HG02610 (cell line): ENCODE measurements at regions not wholly inside any gene's neighbourhood (a gene's known extent, or its start where the extent isn't known, plus 50 kb on each side); places are given as distances from the start of the nearest gene placed in this dataset.
"Not testable (repeated sequence)": the region's sequence is repeated elsewhere in the genome, so short reads cannot be mapped to it uniquely, and the experiment has no call there.

Experiments
- ATAC-seq: cut with Tn5 transposase; IDR thresholded peaks from one replicate; pipeline ENCODE4 v1.9.1; 2021; ENCODE audit warnings: mild to moderate bottlenecking, moderate library complexity; ENCODE audit not compliant: unreplicated experiment

GRCh38 chr6:134791243-134791843 is 158.6 kb downstream of the ALDH8A1 start:
- ATAC-seq, result not testable (repeated sequence)

DNA sequence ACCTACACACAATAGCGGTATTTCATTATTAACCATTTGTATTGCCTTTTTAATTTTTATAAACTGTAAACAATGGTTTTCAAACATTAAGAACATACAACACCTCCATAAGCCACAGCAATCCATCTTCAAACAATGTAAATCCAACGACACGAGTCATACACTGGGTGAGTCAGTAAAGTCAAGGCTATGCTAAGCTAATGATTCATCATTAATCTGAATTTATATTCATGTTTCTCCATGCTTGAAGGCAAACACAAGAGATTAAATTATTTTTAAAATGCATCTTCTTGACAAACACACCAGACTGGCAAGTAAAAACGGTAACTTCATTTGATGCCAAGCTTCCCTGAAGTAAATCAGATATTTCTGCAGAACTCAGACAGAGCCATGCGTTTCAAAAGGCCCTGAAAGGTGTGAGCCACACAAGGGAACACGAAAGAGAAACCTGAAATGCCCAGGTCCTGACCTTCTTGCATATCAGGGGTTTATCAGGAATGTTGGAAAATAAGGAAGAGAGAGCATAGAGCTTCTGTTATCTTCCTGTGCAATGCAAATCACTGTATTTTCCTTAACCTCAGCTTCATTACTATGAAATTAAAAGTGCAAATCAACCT is 162.5 kb downstream of the ALDH8A1 start:
- ATAC-seq, result no peak

DNA sequence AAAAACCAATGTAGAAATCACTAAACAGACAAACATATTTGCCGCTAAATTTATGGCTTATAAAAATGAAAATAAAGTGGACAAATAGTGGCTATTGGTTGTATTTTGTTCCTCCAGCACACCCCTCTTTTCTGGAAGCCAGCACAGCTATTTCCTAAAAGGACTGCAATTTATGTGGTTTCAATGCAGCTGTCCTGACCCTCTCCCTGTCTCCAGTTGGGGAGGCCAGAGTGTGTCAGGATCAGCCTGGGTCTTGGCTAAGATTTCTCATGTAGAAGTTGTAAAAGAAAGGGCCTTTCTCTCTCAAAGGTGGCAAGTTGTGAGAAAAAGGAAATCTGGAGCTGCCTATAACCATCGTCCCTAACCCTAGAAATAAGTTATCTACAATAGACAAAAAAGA is 165.6 kb downstream of the ALDH8A1 start:
- ATAC-seq, result no peak

- ATAC-seq, result no peak
Observed at GRCh38 chr6:134778431-134778830, 171.5 kb downstream of the ALDH8A1 start.

DNA sequence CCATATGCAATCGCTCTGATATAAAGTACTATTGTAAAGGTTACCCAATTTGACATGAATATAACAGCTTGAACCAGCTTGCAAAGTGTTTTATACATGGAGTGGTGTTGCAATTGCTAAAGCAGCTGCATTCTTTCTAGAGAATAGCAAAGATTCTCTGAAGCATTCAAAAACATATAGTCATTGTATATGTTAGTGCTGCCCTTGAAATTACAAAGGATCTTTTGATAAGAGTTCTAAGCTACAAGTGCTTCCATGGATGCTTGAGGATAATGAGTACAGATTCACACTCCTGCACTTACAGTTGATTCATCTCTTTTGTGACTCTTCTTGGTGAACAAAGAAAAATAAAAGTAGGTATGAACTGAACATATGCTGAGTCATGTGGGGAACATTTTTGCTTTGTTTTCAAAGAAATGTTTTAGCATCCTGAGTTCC is 175.7 kb downstream of the ALDH8A1 start:
- no peak for ATAC-seq

DNA sequence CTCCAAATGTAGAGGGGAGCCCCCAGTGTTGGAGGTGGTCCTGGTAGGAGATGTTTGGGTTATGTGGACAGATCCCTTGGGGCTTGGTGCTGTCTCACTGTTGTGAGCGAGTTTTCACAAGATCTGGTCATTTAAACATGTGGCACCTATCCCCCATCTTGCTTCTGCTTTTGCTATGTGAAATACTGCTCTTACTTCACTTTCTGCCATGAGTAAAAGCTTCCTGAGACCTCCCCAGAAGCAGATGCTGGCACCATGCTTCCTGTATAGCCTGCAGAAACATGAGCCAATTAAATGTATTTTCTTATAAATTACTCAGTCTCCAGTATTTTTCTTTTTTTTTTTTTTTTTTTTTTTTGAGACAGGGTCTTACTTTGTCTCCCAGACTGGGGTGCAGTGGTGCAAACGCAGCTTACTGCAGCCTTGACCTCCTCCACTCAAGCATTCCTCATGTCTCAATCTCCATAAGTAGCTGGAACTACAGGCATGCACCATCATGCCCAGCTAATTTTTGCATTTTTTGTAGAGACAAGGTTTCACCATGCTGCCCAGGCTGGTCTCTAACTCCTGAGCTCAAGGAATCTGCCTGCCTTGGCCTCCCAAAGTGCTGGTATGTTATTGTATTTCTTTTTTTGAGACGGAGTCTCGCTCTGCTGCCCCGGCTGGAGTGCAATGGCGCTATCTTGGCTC is 177.1 kb downstream of the ALDH8A1 start:
- no peak for ATAC-seq

DNA sequence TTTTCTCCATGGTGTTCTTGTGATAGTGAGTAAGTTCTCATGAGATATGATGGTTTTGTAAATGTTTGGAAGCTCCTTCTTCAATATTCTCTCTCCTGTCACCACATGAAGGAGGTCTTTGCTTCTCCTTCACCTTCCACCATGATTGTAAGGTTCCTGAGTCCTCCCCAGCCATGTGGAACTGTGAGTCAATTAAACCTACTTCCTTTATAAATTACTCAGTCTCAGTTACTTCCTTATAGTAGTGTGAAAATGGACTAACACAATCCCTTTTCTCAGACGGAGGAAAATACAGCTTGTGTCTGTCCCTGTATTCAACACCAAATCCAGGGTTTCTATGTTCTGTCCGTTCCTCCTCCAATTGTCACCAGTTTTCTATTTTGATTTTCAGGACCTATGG is 181.0 kb downstream of the ALDH8A1 start:
- ATAC-seq, result no peak

GRCh38 chr6:134766497-134766896 is 183.4 kb downstream of the ALDH8A1 start:
- no peak for ATAC-seq

- ATAC-seq, result no peak
Observed at GRCh38 chr6:134764741-134765140, 185.2 kb downstream of the ALDH8A1 start.

- ATAC-seq, result not testable (repeated sequence)
Observed at GRCh38 chr6:134763575-134763974, 186.3 kb downstream of the ALDH8A1 start.

GRCh38 chr6:134758621-134759020 is 191.3 kb downstream of the ALDH8A1 start:
- ATAC-seq, result no peak

- ATAC-seq, result no peak
Observed at GRCh38 chr6:134757911-134758361, 192.0 kb downstream of the ALDH8A1 start.

GRCh38 chr6:134756374-134757025 is 193.4 kb downstream of the ALDH8A1 start:
- ATAC-seq, result no peak

GRCh38 chr6:134754013-134754690 is 195.7 kb downstream of the ALDH8A1 start:
- no peak for ATAC-seq

GRCh38 chr6:134753001-134753400 is 196.9 kb downstream of the ALDH8A1 start:
- ATAC-seq, result no peak

GRCh38 chr6:134752445-134752844 is 197.5 kb downstream of the ALDH8A1 start:
- no peak for ATAC-seq

GRCh38 chr6:134750669-134751068 is 199.2 kb downstream of the ALDH8A1 start:
- no peak for ATAC-seq

DNA sequence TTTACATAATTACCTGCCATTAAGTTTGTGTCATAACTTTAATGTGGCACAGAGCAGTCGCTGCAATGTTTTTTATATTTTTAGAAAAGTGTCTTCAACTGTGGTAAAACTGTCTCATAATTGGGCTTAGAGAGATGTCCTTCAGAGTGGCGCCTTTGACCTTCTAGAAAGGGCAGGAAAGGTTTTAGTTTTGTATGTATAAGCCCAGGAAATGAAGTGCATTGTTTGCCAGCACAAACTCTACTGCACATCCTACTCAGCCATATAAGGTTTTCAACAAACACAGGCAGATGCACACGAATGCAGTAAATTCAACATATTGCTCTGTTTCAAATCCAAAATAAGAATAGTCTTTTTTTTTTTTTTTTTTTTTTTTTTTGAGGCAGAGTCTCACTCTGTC is 201.4 kb downstream of the ALDH8A1 start:
- ATAC-seq, result no peak

- ATAC-seq, result not testable (repeated sequence)
Observed at GRCh38 chr6:134747197-134747596, 202.7 kb downstream of the ALDH8A1 start.

DNA sequence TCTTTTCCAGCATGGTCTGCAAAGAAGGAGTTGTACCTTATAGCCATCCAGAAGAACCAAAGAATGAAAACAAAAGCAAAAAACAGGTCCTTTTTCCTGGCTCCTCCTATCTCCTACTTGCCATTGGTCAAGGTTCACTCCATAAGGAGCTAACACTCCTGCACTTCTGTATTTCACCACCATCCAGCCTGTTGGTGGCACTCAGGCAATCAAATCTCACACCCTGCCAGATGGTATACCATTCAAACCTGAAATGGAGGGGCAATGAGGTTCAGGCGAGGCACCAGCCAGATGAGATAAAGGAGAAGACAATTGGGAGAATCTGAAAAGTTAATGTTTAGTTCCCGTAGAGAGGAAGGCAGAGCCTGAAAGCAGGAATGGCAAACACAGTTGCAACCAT is 203.8 kb downstream of the ALDH8A1 start:
- no peak for ATAC-seq

DNA sequence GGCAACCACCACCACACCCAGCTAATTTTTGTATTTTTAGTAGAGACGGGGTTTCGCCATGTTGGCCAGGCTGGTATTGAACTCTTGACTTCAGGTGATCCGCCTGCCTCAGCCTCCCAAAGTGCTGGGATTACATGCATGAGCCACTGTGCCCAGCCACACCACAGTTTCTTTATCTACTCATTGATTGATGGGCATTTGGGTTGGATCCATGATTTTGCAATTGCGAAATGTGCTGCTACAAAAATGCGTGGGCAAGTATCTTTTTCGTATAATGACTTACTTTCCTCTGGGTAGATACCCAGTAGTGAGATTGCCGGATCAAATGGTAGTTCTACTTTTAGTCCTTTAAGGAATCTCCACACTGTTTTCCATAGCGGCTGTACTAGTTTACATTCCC is 204.7 kb downstream of the ALDH8A1 start:
- not testable (repeated sequence) for ATAC-seq
